Activated naive CD4-positive, alpha-beta T cell treated with Interleukin-2 at 50 U/mL for 16 hours (primary cell): ENCODE measurements at regions not wholly inside any gene's neighbourhood (a gene's known extent, or its start where the extent isn't known, plus 50 kb on each side); places are given as distances from the start of the nearest gene placed in this dataset.

ENCODE experiments used
- DNase-seq: peaks from one replicate; pipeline ENCODE4 v3.0.0-alpha.2; 2020

DNA sequence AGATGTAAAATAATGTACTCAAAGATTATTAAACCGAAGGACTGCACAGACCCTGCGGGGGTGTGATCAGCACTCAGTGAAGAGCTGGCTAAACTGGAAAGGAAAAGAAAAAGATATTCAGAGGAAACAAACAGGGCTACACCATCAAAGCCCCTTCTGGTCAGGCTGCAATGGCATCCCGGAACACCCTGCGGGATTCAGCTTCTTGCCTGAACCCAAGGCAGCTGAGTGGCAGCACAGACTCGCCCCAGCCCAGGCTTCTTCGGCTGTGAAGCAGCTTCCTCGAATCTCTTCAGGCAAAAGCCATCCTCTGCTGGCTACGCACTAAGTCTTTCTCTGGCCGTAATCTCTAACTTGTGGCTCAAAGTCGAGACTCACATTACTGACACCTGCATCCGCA lies 220.9 kb downstream of the TEX29 start:
- DNase-seq, result no peak

DNA sequence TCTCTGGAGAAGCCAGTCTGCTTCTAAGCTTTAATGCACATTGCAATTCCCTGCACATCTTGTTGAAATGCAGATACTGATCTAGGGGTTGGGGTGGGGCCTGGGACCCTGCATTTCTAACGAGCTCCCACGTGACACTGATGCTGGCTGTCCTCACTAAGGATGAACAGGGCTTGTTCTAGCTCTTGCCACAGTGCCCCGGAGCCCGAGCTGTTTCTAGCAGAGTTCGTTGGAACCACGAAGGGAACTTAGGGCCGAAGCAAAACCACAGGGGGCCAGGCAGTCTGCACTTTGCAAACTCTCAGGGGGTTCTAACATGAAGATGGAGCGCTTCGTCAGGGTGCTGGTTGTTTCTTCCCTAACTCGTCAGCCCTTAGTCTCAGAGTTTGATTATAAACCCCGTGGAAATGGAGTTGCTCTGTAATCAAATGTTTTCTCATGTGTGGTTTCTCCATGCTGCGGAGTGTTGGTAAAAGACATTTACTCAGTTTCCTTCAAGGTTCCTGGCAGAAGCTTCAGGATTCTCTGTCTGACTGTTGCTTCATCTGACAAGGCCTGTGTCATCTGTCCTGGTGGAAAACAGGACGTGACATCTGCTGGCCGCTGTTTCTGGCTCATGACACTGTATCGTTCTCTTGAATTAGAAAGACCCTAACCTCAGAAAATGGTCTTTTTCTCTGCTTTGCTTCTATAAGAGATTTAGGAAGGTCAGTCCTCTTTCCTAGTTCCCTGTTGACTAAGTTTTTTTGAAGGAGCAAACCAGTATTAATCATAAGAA lies 221.5 kb downstream of the TEX29 start:
- no peak for DNase-seq

DNA sequence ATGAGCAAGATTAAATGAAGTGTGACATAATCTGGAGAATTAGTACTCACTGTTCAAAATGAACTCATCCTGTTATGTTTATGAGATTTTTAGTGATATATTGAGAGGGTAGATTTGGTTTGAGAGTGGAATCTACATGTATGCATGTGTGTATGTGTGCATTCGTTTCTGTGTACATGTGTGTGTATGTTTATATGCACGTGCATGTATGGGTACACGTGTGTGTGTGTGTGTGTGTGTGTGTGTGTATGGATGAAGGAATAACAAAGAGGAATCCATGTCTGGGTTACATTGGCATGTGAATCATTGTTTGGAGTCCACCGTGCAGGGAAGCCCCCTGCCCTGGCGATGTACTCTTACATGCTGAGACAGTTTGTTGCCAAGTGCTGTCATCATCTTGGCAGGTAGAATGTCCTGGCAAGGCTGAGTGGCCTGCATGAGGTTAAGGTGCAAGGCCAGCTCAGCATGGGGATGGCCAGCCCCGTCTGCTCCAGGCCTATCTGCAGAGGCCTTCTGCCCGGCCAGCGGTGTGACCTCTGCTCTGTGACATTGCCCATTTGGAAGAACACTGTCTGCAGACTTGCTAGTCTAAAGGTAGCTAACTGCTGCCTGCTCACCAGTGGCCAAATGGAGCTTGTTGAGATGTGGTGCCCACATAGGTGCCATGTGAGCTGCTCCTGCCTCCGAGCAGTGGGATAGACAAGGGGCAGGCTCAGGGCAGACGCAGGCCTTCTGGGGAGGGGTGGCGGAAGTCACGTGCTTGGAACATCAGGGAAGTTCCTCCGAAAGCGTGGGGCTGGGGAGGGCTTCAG lies 222.3 kb downstream of the TEX29 start:
- DNase-seq, result no peak

DNA sequence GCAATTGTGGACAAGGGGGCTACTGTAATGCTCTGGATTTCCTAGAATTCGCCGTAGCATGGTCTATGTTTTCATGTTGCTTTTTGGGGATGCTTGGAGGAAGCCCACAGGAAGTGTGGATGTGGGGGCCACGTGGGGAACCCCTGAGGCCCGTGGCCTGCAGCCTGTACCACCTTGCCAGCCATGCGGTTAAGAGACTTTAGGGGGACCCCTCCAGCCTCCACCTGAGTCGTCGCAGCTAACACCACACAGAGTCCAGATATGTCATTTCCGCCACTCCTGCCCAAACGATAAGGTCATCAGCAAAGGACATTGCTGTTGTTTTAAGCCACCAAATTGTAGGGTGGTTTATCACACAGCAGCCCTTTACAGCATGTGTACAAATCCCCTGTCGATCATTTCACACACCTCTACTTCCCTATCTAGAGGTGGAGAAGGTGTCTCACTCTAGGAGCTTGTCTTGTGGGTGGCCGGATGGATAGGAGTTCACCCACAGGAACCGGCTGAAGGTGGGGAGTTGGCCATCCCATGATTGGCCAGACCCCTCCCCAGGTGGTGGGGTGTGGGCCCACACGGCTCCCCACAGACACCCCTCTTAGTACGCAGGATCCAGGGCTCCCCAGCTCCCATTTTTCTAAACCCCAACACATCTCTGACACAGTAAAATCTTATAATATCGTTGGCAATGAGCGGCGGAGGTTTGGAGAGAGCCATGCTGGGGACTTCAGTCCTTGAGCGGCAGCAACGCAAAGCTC lies 226.7 kb downstream of the TEX29 start:
- DNase-seq, result no peak

DNA sequence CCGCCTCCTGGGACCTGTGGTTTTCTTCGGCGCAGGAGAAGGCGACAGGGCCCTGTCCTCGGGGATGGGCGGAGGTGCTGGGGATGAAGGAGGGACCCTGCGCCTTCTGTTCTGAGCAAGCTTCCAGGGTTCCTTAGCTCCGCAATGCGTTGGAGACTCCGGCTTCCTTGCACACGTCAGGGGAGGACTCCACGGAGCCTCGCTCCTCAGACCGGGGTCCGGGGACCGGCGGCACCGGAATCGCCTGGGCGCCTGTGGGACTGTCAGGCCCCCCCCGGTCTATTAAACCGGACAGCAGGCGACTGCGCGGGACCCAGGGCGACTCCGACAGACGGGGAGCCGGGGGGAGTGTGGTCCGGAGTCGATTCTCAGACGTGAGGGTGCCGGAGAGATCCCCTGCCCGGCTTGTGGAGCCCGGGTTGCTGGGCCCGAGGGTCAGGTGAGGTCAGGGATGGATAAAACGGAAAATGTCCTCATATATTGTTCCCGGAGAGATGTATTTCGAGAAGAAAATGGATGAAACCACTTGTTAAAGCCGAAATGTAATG lies 227.4 kb downstream of the TEX29 start:
- DNase-seq, result no peak

DNA sequence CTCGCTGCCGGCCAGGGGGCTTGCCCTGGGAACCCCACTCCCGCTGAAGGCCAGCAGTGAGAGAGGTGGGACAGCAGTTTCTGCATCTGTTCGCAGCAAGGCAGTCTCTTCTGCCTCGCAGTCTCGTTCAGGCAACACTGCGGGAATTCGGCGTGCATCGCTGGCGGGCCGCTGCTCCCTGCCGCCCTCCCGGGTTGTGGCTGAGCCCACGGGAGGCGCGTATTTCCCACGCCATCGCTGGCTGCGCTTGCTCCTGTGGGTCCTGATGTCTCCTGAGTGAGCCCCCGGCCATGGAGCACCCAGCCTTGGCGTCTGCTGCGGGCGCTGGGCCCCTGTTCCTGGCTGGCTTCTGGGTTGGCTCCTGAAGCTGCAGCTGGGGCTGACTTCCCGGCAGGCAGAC lies 227.9 kb downstream of the TEX29 start:
- DNase-seq, result no peak

DNA sequence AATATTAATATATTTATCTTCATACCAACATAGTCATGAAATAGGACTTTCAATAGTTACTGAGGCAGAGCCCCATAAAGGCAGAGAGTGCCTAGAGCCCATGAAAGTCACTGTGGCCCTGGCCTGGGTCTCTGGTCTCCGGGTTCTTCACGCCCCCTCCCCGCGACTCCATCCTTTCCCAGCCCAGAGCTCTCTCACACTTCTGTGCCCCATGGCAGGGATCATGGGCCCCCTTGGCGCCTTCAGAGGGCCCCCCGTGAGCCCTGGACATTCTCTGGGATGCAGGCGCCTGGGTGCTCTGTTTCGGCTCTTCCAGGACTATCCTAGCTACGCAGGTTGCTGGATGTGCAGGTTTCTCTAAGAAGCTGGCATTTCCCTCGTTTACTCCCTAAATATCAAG lies 228.4 kb downstream of the TEX29 start:
- DNase-seq, result no peak

DNA sequence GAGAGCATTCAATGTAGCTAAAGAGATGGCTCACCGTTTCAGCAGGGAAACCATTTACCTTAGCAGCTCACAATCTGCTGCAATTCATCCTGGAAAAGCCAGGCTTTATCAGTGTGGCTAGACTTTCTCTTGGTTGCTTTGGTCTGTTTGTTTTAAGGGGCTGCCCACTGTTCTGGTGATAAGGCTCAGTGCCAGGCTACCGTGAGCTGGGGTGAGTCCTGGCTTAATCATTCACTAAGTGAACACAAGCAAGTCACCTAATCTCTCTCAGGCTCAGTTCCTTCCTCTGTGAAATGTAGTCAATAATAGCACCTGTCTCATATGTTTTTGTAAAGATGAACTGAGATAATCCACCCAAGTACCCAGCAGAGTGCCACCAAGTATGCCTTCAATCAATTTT lies 229.0 kb downstream of the TEX29 start:
- DNase-seq, result no peak

DNA sequence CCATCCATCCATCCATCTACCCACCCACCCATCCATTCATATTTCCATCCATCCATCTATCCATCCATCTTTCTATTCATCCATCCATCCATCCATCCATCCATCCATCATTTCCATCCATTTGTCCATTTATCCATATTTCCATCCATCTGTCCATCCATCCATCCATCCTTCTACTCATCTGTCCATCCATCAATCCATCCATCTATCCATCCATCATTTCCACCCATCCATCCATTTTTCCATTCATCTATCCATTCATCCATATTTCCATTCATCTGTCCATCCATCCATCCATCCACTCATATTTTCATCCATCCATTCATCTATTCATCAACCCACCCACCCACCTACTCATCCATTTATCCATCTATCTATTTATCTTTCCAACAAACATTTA lies 229.6 kb downstream of the TEX29 start:
- no peak for DNase-seq

DNA sequence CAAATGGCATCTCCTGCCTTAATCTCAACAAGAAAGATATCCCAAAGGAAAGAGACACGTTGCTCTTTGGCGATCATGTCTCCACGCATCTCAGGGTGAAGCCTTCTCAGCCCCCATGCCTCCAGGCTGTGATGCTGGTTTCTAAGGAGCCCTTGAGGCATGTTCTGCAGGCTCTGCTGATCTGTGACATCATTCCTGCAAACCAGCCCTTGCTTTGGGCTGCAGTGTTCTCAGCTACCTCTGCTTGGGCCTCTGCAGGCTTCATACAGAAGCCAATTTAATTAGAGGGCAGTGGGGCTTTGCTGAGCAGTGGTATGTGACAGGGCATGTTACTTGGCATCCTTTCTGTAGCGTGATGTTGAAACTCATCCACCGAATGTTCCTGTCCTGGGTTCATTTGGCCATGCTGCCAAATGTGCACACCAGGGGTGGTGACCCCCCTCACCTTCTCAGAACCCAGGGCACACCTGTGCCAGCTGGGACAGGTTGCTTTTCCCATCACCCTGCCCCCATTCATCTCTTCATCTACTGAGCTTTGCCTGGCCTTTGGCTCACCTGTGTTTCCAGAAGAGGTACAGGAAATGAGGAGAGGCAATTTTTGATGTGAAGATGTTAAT lies 230.9 kb downstream of the TEX29 start:
- no peak for DNase-seq

DNA sequence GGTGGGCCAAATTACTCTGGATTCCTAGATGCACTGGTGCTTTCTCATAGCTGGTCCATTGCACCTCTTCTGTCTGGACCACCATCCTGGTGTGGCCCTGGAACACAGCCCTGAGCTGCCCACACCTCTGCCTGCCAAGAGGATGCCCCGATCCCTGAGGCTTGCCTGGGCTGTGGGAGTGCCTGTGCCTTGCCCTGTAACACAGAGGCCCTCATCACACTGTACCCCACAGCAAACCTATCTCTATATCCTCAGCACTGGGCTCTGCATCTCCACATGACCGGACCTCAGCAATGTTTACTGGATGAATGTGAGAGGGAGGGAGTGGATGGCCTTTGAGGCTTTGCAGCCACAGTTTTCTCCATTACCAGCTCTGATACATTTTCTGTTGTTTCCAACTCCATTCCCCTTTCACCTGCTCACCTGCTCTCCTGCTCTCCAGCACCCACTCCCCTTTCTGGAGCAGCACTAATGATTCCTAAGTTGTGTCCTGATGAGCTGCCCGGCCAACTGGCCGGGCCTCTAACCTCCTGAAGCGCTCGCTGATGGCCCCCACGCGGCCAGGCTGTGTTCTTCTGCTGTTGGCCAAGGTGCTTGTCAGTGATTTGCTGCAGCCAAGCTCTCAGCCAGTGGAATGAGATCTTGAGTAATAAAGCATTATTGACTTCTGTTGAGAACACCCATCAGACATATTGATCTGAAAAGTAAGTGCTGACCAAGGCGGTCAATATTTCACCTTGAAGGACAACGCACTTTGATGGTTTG lies 232.6 kb downstream of the TEX29 start:
- no peak for DNase-seq

DNA sequence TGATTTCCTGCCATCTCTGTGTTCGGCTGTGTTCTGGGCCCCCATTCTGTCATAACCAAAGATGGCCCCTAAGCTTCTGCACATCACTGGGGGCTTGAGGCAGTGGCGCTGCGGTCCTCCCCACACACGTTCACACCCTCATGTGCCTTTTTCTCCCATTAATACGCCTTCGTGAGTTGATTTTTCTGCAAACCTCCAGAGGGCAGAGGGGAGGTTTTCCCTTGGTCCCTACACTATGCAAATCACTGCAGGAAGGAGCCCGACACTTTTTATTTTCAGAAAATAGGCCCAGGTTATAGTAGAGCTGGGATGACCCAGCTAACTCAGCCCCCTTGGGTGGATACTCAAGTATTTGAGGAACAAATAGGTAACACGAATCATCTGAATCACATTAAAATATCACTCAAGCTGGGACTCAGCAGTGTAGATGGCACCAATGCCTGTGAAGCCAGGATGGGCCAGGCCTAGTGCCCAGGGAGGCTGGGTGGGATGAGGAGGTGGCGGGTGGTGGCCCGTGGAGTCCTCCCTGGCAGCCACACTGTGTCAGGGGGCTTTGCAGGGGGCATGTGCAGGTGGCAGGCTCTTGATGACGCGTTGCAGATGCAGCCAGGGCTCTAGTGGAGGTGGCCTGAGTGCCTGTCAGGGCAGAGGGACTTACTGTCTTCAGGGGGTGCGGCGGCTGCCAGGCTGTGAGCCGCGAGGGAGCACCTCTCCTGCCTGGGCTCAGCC lies 234.3 kb downstream of the TEX29 start:
- DNase-seq, result no peak

DNA sequence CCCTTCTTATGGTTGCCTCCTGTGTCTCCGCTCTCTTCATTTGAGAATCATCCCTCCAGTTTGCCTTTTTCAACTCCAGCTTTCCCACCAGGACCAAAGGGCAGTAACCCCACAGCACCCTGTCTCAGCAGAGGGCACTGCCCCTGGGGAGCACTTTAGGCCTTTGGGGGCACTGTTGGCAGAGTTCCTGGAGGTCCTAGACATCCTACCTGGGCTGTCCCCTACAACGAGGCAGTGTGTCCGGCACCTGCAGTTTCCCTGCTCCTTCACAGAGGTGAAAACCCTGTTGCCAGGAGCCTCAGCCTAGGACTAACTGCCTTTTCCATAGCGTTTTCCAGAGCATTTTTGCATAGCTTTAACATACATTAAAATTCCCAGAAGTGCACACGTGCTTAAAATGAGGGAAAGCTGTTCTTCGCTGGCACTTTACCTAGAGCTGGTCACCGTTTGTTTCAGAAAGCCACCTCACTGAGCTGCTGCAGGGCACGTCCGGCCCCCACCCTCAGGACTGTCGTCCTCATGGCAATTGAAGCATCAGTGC lies 234.9 kb downstream of the TEX29 start:
- DNase-seq, result no peak

DNA sequence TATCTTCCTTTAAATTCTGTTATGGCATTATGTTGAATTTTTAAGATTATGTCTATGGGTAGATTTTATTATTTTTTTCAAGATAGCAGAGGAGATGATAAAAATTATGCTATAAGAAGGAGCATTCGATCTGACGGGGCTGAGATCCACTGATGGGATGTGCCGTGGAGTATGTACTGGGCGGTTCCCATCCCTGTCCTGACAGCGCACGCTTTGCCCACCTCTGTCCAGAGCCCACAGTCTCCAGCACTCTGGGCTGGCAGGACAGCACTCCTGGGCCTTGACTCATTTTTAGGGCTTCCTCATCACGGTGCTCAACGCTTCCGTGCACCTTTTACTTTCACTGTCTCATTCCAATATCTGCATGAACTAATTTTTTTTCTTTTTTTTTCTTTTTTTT lies 235.5 kb downstream of the TEX29 start:
- DNase-seq, result no peak

DNA sequence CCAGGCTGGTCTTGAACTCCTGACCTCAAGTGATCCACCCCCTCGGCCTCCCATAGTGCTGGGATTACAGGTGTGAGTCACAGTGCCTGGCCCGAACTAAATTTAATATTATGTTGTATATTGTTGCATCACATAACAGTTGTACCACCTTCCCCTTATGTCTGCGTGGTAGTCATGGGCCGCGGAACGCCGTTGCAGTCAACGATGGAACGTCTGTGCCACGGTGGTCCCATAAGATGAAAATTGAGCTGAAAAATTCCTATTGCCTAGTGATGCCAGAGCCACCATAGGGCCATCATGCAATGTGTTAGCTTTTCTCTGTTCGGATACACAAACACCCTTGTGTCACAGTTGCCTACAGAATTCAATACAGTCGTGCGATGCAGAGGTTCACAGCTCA lies 236.1 kb downstream of the TEX29 start:
- DNase-seq, result no peak

DNA sequence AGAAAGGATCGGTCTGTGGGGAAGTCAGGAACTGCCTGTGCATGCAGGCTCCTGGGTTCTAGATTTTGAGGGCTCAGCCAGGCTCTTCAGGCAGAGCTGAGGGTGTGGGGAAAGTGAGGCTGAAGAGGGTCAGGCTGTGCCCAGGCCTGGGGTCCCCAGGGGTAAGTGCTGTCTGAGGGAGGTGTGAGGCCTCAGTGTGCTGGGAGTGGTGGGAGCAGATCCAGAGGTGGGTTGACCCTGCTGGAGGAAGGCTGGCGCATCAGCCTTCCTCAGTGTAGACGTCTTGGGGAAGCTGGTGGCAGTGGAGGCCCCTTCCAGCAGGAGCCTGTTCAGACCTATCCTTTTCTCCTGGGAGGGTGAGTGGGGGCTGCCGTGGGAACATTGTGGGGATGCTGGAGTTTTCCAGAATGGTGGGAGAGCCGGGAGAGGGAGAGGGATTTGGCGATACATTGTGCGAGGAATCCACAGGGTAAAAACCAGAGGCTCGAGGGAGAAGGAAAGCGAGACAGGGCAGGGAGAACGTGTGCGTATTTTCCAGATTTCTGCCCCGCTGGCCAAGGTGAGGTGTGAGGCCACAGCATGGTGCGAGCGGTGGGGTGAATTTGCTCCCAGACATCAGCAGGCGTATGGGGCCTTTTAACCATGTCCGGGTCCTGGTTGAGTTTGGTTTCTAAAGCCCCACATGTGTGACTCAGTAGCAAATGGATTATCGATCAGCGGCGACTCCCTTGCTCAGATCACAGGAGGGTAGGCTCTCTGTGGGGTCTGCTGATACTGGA lies 237.7 kb downstream of the TEX29 start:
- no peak for DNase-seq

DNA sequence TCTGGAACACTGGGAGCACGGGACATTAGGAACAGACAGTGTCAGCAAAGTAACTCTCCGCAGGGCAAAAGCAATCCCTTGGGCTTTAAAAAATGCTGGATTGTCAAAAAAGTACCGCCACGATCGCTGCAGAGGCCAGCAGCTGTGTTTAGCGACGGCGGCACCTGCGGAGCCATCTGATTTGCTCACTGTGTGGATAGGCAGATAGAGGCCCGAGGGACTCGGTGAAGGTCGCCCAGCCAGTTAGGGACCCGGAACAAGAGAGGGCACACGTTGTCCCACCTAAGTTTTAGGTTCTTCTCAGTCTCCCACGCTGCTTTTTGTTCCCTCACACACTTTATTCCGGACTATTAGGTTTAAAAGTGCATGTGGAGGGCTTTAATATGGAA lies 238.3 kb downstream of the TEX29 start:
- no peak for DNase-seq

DNA sequence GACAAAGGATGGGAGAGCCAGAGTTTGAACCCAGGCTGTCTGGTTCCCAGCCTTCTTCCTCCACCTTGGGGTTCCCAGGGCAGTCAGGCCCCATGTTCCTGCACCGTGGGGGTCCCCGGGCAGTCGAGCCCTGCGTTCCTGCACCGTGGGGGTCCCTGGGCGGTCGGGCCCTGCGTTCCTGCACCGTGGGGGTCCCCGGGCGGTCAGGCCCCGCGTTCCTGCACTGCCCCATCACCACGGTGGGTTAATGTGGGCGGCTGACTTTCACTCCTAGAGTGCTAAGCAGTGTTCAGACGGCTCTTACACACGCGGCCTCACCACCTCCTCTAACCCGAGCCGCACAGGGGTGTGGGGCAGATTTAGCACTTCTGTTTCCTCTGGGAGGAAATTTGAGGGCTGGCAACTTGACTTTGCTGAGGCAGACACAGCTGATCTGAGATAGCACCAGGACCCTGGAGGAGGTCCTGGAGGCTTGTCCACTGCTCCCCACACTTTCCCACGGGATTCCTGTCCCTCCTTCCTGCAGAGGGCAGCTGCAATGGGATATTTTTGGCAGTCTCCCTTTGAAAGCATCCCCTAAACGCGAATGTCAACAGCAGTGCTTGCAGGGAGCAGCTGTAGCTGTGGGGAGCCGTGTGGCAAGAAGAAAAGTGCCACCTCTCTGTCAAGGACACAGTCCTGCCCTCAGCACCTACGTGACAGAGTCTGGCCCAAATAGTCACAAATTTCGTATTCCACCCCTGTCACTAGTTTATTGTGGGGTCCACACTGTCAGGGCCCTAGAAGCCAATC lies 239.4 kb downstream of the TEX29 start:
- no peak for DNase-seq

DNA sequence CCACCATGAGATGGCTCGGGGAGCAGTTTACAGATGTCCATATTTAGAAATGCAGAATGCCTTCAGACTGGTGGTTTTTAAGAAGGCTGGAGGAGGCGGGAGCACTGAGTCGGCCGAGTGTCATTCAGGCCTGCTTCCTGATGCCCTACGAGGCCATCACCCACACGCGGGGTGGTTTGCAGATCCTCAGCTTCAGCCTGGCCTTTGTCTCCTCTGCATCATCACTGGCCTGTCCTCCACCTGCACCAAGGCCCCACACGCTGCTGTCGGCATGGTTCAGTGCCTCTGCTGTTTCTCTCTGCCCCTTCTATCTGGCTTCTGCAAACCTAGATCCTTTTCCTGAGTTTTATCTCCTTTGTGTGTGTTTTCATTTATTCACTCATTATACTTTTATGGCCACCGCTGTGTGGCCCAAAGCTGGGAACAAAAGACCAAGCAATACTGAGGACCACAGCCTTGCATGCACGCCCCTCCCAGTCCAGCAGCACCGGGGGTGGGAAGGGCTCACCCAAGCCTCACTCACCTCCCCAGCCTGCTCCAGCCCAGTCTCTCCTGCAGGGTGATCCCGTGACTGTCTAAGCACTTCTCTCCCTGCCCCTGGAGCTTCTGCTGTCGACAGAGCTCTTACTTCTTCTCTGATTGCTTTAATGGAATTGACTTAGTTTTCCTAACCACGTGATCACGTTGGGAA lies 240.8 kb downstream of the TEX29 start:
- DNase-seq, result no peak
